GM12878 (cell line): ENCODE measurements at regions not wholly inside any gene's neighbourhood (a gene's known extent, or its start where the extent isn't known, plus 50 kb on each side); places are given as distances from the start of the nearest gene placed in this dataset.

Source experiments
- ATF3 ChIP-seq: IDR thresholded peaks from 2 replicates; pipeline ENCODE4 v1.6.1; 2011; ENCODE audit warnings: low read depth, mild to moderate bottlenecking, low read length, moderate library complexity, borderline replicate concordance; ENCODE audit errors: extremely low read depth
- CTCF ChIP-seq, 3 experiments: IDR thresholded peaks in 2 of 3; conservative IDR thresholded peaks in 1 of 3; 2 replicates each; pipeline ENCODE4 v1.5.1; 2011; ENCODE audit warnings: low read depth in 3 of 3, low read length in 3 of 3, mild to moderate bottlenecking in 3 of 3, control low read depth in 2 of 3, moderate library complexity in 2 of 3, inconsistent platforms in 1 of 3, mixed read lengths in 1 of 3; ENCODE audit not compliant: control insufficient read depth in 2 of 3, insufficient read depth in 1 of 3; ENCODE audit errors: extremely low read depth in 1 of 3
- CUX1 ChIP-seq: IDR thresholded peaks from 2 replicates; pipeline ENCODE4 v1.6.1; 2012; ENCODE audit warnings: improper control_type of control experiment, low read depth, low read length; ENCODE audit not compliant: insufficient replicate concordance
- EED ChIP-seq: sonication (generic); IDR thresholded peaks from 2 replicates; pipeline ENCODE4 v1.6.1; 2016; ENCODE audit warnings: antibody characterized with exemption, low read depth
- MYB ChIP-seq: fragments of 150-350 bp; IDR thresholded peaks from 2 replicates; pipeline ENCODE4 v1.6.1; 2014; ENCODE audit warnings: mild to moderate bottlenecking, low read depth, low read length, borderline replicate concordance
- POLR2AphosphoS5 ChIP-seq: IDR thresholded peaks from 2 replicates; pipeline ENCODE4 v1.6.1; 2011; ENCODE audit warnings: mild to moderate bottlenecking, low read length, inconsistent platforms
- RAD21 ChIP-seq: IDR thresholded peaks from 2 replicates; pipeline ENCODE4 v1.6.1; 2011; ENCODE audit warnings: mild to moderate bottlenecking, low read depth, low read length, moderate library complexity; ENCODE audit not compliant: insufficient read depth
- SMAD1 ChIP-seq: fragments of 450-650 bp; IDR thresholded peaks from 2 replicates; pipeline ENCODE4 v1.6.1; 2018; ENCODE audit warnings: mild to moderate bottlenecking, low read depth; ENCODE audit not compliant: partially characterized antibody
- SUPT20H ChIP-seq: IDR thresholded peaks from 2 replicates; pipeline ENCODE4 v1.6.1; 2011; ENCODE audit warnings: low read depth, mild to moderate bottlenecking, low read length, moderate library complexity, borderline replicate concordance; ENCODE audit not compliant: control insufficient read depth
- TARDBP ChIP-seq: IDR thresholded peaks from 2 replicates; pipeline ENCODE4 v1.6.1; 2016; ENCODE audit warnings: borderline replicate concordance
- YY1 ChIP-seq: IDR thresholded peaks from 2 replicates; pipeline ENCODE4 v1.6.1; 2011; ENCODE audit warnings: low read depth, mild to moderate bottlenecking, low read length
- ZBTB4 ChIP-seq: fragments of 450-650 bp; formaldehyde crosslinking; IDR thresholded peaks from 2 replicates; pipeline ENCODE4 v1.4.0; 2022; ENCODE audit warnings: mild to moderate bottlenecking, moderate library complexity

- no peak for TF ChIP-seq ATF3
- no peak for TF ChIP-seq RAD21
- no peak for TF ChIP-seq CUX1
- no peak for TF ChIP-seq EED
- TF ChIP-seq YY1, result no peak
- no peak for TF ChIP-seq SUPT20H
- TF ChIP-seq CTCF (IDR thresholded peaks at IDR 0.05 in 2 of 3, conservative IDR thresholded peaks at IDR 0.05 in 1 of 3; ENCODE audit: control insufficient read depth in 2 of 3, extremely low read depth in 1 of 3, insufficient read depth in 1 of 3, low read depth in 3 of 3, low read length in 3 of 3), result no peak
- no peak for TF ChIP-seq TARDBP
- TF ChIP-seq MYB, result no peak
- TF ChIP-seq ZBTB4 (CRISPR knock-in tag), result no peak
- no peak for TF ChIP-seq SMAD1
- TF ChIP-seq POLR2AphosphoS5, result no peak
Measured at GRCh38 chr16:80300876-80301275, 239.9 kb upstream of the DYNLRB2 start (continued).
